GM20000 (cell line): ENCODE measurements at regions not wholly inside any gene's neighbourhood (a gene's known extent, or its start where the extent isn't known, plus 50 kb on each side); places are given as distances from the start of the nearest gene placed in this dataset.

Experiments
- DNase-seq: peaks from one replicate; pipeline ENCODE4 v3.0.0; 2012; ENCODE audit warnings: low spot score
- CTCF ChIP-seq: IDR thresholded peaks from 2 replicates; pipeline ENCODE4 v1.5.1; 2012; ENCODE audit warnings: mild to moderate bottlenecking, control low read depth; ENCODE audit errors: extremely low read depth, missing control alignments

GRCh38 chr9:101796044-101796443, 57.6 kb upstream of the GRIN3A start:
- no peak for TF ChIP-seq CTCF
- no peak for DNase-seq

GRCh38 chr9:101795147-101795546, 56.7 kb upstream of the GRIN3A start:
- DNase-seq: no peak
- no peak for TF ChIP-seq CTCF

GRCh38 chr9:101792475-101792874, 54.0 kb upstream of the GRIN3A start:
- TF ChIP-seq CTCF: no peak
- DNase-seq: no peak

- DNase-seq: no peak
- no peak for TF ChIP-seq CTCF
Observed at GRCh38 chr9:101791938-101792337, 53.5 kb upstream of the GRIN3A start.

GRCh38 chr9:101791533-101791932, 53.1 kb upstream of the GRIN3A start:
- no peak for TF ChIP-seq CTCF
- DNase-seq: no peak
